ENCODE measurements at regions not wholly inside any gene's neighbourhood (a gene's known extent, or its start where the extent isn't known, plus 50 kb on each side); places are given as distances from the start of the nearest gene placed in this dataset.

DNA sequence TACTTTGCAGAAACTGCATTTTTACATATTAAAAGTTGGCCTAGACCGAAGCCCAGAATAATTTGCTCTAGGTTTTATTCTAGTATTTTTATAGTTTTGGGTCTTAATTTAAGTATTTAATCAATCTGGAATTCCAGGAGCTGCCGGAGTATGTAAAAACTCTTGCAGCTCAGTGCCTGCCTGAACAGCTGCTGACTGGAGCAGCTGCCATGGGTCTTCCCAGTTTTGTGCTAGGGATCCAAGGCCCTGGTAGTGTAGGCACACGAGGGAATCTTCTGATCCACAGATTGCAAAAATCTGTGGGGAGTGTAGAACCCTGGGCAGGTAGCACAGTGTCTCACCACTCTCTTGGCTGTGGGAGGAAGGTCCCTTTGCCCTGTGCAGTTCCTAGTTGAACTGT, 87.0 kb upstream of the HS3ST3A1 start:
- TF ChIP-seq, protein P1, sequence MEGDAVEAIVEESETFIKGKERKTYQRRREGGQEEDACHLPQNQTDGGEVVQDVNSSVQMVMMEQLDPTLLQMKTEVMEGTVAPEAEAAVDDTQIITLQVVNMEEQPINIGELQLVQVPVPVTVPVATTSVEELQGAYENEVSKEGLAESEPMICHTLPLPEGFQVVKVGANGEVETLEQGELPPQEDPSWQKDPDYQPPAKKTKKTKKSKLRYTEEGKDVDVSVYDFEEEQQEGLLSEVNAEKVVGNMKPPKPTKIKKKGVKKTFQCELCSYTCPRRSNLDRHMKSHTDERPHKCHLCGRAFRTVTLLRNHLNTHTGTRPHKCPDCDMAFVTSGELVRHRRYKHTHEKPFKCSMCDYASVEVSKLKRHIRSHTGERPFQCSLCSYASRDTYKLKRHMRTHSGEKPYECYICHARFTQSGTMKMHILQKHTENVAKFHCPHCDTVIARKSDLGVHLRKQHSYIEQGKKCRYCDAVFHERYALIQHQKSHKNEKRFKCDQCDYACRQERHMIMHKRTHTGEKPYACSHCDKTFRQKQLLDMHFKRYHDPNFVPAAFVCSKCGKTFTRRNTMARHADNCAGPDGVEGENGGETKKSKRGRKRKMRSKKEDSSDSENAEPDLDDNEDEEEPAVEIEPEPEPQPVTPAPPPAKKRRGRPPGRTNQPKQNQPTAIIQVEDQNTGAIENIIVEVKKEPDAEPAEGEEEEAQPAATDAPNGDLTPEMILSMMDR (IDR thresholded peaks at IDR 0.05), result no peak
- no peak for TF ChIP-seq POLR2AphosphoS5 (IDR thresholded peaks at IDR 0.05)
- no peak for TF ChIP-seq POLR2A (IDR thresholded peaks at IDR 0.05)
- H3K36me3 ChIP-seq, result no peaks in the 10 kb centered on the region

DNA sequence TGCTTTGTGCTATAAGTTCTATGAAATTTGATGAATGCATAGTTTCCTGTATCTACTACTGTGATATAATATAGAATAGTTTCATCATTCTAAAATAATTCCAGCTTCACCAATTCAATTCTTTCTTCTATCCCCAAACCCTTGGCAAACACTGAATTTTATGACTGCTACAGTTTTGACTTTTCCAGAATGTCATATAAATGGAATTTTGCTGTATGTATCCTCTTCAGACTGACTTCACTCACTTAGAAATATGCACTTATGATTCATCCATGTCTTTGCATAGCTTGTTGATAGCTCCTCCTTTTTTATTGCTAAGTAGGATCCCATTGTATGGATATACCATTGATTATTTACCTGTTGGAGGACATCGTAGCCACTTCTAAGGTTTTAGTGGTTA, 89.1 kb upstream of the HS3ST3A1 start:
- H3K27ac ChIP-seq, result no peak overlapping the region
- intact Hi-C loops (cut with DNase I; ENCODE audit: low total_unique reads), result no loop called here
- H3K27me3 ChIP-seq, result no peaks in the 10 kb centered on the region
- no peak for TF ChIP-seq POLR2A (IDR thresholded peaks at IDR 0.05)
- TF ChIP-seq POLR2AphosphoS5 (IDR thresholded peaks at IDR 0.05), result no peak
- TF ChIP-seq, protein P1 (IDR thresholded peaks at IDR 0.05), result no peak
- no peaks in the 10 kb centered on the region for H3K9me3 ChIP-seq
- no peaks in the 10 kb centered on the region for H3K4me1 ChIP-seq
- no peak for DNase-seq (ENCODE audit: low spot score in 2 of 2)
- H3K4me3 ChIP-seq, result no peak overlapping the region
- H3K36me3 ChIP-seq, result no peaks in the 10 kb centered on the region

More for the DNA sequence above, 87.0 kb upstream of the HS3ST3A1 start:
- intact Hi-C loops (cut with DNase I; ENCODE audit: low total_unique reads), result no loop called here
- Histone ChIP-seq H3K9me3 (peaks cover 0 to 4% of the 10 kb centered on the region in 2 donors), H3K4me3 (no peak overlapping the region), H3K27me3 (no peaks in the 10 kb centered on the region), H3K4me1 (no peaks in the 10 kb centered on the region), H3K27ac (no peak overlapping the region)
- DNase-seq (ENCODE audit: low spot score in 2 of 2), result no peak

DNA sequence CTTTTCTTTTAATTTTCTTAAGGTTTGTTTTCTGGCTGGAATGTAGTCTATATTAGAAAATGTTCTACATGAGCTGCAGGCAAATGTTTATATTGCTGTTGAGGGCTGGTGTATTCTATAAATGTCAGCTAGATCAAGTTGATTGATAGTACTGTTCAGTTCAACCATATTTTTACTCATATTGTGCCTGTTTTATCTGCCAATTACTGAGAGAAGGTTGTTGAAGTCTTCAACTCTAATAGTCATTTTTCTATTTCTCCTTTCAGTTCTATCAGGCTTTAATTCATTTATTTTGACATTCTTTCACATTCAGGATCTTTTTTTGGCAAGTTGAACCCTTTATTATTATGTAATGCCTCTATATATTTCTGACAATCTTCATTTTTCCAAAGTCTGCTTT, 93.2 kb upstream of the HS3ST3A1 start:
- intact Hi-C loops (cut with DNase I; ENCODE audit: low total_unique reads), result no loop called here
- TF ChIP-seq, protein P1 (IDR thresholded peaks at IDR 0.05), result no peak
- no peak for TF ChIP-seq POLR2AphosphoS5 (IDR thresholded peaks at IDR 0.05)
- no peak for TF ChIP-seq POLR2A (IDR thresholded peaks at IDR 0.05)
- no peak overlapping the region for H3K27ac ChIP-seq
- DNase-seq (ENCODE audit: low spot score in 2 of 2), result no peak
- H3K4me1 ChIP-seq, result no peaks in the 10 kb centered on the region
- peaks cover 0 to 8% of the 10 kb centered on the region in 2 donors for H3K9me3 ChIP-seq
- no peak overlapping the region for H3K4me3 ChIP-seq
- H3K36me3 ChIP-seq, result no peaks in the 10 kb centered on the region
- H3K27me3 ChIP-seq, result no peaks in the 10 kb centered on the region

DNA sequence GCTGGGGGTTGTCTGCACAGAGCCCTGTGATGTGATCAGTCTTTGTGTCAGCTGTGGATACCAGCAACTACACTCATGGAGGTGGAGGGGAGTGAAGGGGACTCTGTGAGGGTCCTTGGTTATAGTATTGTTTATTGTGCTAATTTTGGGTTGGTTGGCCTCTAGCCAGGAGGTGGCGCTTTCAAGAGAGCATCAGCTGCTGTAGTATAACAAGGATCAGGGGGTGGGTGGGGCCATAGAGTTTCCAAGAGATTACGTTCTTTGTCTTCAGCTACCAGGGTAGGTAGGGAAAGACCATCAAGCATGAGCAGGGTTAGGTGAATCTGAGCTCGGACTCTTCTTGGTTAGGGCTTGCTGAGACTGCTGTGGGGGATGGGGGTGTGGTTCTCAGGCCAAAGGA, 97.1 kb upstream of the HS3ST3A1 start:
- no peak for TF ChIP-seq POLR2AphosphoS5 (IDR thresholded peaks at IDR 0.05)
- TF ChIP-seq, protein P1 (IDR thresholded peaks at IDR 0.05), result no peak
- TF ChIP-seq POLR2A (IDR thresholded peaks at IDR 0.05), result no peak
- Histone ChIP-seq H3K9me3 (peaks cover 0 to 8% of the 10 kb centered on the region in 2 donors), H3K4me1 (no peaks in the 10 kb centered on the region), H3K36me3 (no peaks in the 10 kb centered on the region), H3K4me3 (no peak overlapping the region), H3K27me3 (no peaks in the 10 kb centered on the region), H3K27ac (no peak overlapping the region)
- intact Hi-C loops (cut with DNase I; ENCODE audit: low total_unique reads), result no loop called here
- no peak for DNase-seq (ENCODE audit: low spot score in 2 of 2)

DNA sequence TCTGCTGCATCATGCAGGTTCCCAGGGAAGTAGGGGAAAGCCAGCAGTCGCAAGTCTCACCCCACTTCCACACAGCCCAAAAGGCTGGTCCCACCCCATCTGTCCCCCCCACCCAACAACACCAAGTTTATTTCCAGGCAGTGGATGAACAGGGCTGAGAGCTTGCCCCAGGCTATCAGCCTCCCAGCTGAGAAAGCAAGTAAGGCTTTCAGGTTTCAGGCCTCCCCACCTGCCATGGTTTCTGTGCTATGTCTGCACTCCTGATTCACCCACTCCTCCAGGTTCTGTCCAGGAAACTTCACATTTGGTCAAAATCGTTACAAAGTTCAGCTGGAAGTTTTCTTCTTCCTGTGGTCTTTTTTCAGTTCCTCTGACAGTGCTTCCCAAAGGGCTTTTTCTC, 97.5 kb upstream of the HS3ST3A1 start:
- Histone ChIP-seq H3K36me3 (no peaks in the 10 kb centered on the region), H3K4me3 (no peak overlapping the region), H3K27me3 (no peaks in the 10 kb centered on the region), H3K27ac (no peak overlapping the region), H3K4me1 (no peaks in the 10 kb centered on the region), H3K9me3 (peaks cover 0 to 8% of the 10 kb centered on the region in 2 donors)
- TF ChIP-seq POLR2A (IDR thresholded peaks at IDR 0.05), result no peak
- no peak for TF ChIP-seq POLR2AphosphoS5 (IDR thresholded peaks at IDR 0.05)
- TF ChIP-seq, protein P1 (IDR thresholded peaks at IDR 0.05), result no peak
- intact Hi-C loops (cut with DNase I; ENCODE audit: low total_unique reads), result no loop called here
- DNase-seq (ENCODE audit: low spot score in 2 of 2), result no peak
